ENCODE measurements at regions not wholly inside any gene's neighbourhood (a gene's known extent, or its start where the extent isn't known, plus 50 kb on each side); places are given as distances from the start of the nearest gene placed in this dataset.

- no peak for DNase-seq
Measured at GRCh38 chr10:5311617-5312016, 53.1 kb upstream of the UCN3 start.

- DNase-seq: no peak
Measured at GRCh38 chr10:5314840-5315239, 49.9 kb upstream of the UCN3 start.
